IPS DF 6.9 (cell line): ENCODE measurements at regions not wholly inside any gene's neighbourhood (a gene's known extent, or its start where the extent isn't known, plus 50 kb on each side); places are given as distances from the start of the nearest gene placed in this dataset.

Experiments used
- DNase-seq: peaks from one replicate; pipeline ENCODE4 v3.0.0-alpha.2; 2013; ENCODE audit warnings: low read depth, low spot score
- H3K27ac ChIP-seq: one replicate; pipeline ENCODE4 v1.5.1; 2013; ENCODE audit warnings: low read length, control low read depth
- H3K27me3 ChIP-seq: 2 replicates; pipeline ENCODE4 v1.6.1; 2013; ENCODE audit warnings: mild to moderate bottlenecking, low read length; ENCODE audit not compliant: control insufficient read depth, insufficient read depth
- H3K36me3 ChIP-seq: 2 replicates; pipeline ENCODE4 v1.6.1; 2013; ENCODE audit warnings: low read length; ENCODE audit not compliant: control insufficient read depth, insufficient read depth
- H3K4me1 ChIP-seq: 2 replicates; pipeline ENCODE4 v1.6.1; 2013; ENCODE audit warnings: low read length; ENCODE audit not compliant: control insufficient read depth, insufficient read depth
- H3K4me3 ChIP-seq: 2 replicates; pipeline ENCODE4 v1.5.1; 2013; ENCODE audit warnings: mild to moderate bottlenecking, low read length
- H3K9me3 ChIP-seq: 2 replicates; pipeline ENCODE4 v1.6.1; 2013; ENCODE audit warnings: low read length, inconsistent platforms; ENCODE audit not compliant: control insufficient read depth, insufficient read depth
- WGBS: extraction: QIAGEN DNeasy Blood & Tissue Kit; methylation state at CpG from one replicate; pipeline ENCODE4 v1.1.7; 2013; ENCODE audit warnings: mixed read lengths, missing lambda C conversion rate; ENCODE audit not compliant: insufficient read length, insufficient coverage; 5-methylcytosine and 5-hydroxymethylcytosine counted together

- no peak overlapping the region for H3K4me3 ChIP-seq
- no peaks in the 10 kb centered on the region for H3K36me3 ChIP-seq
- no peak for DNase-seq
- WGBS: no CpG with 5 or more reads among the region's 4 CpGs
- no peaks in the 10 kb centered on the region for H3K27me3 ChIP-seq
- no peaks in the 10 kb centered on the region for H3K9me3 ChIP-seq
- no peaks in the 10 kb centered on the region for H3K4me1 ChIP-seq
- no peak overlapping the region for H3K27ac ChIP-seq
Observed at GRCh38 chr6:50451826-50452400, 261.4 kb upstream of the TFAP2D start.

GRCh38 chr6:50455029-50455428 lies 258.3 kb upstream of the TFAP2D start:
- Histone ChIP-seq H3K36me3 (no peaks in the 10 kb centered on the region), H3K27me3 (no peaks in the 10 kb centered on the region), H3K4me3 (no peak overlapping the region), H3K4me1 (no peaks in the 10 kb centered on the region), H3K27ac (no peak overlapping the region), H3K9me3 (no peaks in the 10 kb centered on the region)
- no peak for DNase-seq
- WGBS: no CpG with 5 or more reads among the region's 7 CpGs

- Histone ChIP-seq H3K27me3 (no peaks in the 10 kb centered on the region), H3K4me3 (no peak overlapping the region), H3K9me3 (no peaks in the 10 kb centered on the region), H3K27ac (no peak overlapping the region), H3K36me3 (no peaks in the 10 kb centered on the region), H3K4me1 (no peaks in the 10 kb centered on the region)
- WGBS: no CpG with 5 or more reads among the region's 2 CpGs
- no peak for DNase-seq
Observed at GRCh38 chr6:50457351-50457750, 256.0 kb upstream of the TFAP2D start.

- Histone ChIP-seq H3K36me3 (no peaks in the 10 kb centered on the region), H3K4me3 (no peak overlapping the region), H3K9me3 (no peaks in the 10 kb centered on the region), H3K27ac (no peak overlapping the region), H3K27me3 (no peaks in the 10 kb centered on the region), H3K4me1 (no peaks in the 10 kb centered on the region)
- DNase-seq: no peak
- no CpG with 5 or more reads among the region's 2 CpGs for WGBS
Observed at GRCh38 chr6:50461696-50462095, 251.6 kb upstream of the TFAP2D start.

GRCh38 chr6:50463931-50464330 lies 249.4 kb upstream of the TFAP2D start:
- DNase-seq: no peak
- no CpG with 5 or more reads among the region's 4 CpGs for WGBS
- H3K27me3 ChIP-seq: no peaks in the 10 kb centered on the region
- H3K9me3 ChIP-seq: no peaks in the 10 kb centered on the region
- no peaks in the 10 kb centered on the region for H3K4me1 ChIP-seq
- H3K4me3 ChIP-seq: no peak overlapping the region
- no peak overlapping the region for H3K27ac ChIP-seq
- no peaks in the 10 kb centered on the region for H3K36me3 ChIP-seq

GRCh38 chr6:50467931-50468330 lies 245.4 kb upstream of the TFAP2D start:
- H3K27ac ChIP-seq: no peak overlapping the region
- WGBS: no CpG with 5 or more reads among the region's 4 CpGs
- no peak overlapping the region for H3K4me3 ChIP-seq

GRCh38 chr6:50471041-50471440 lies 242.3 kb upstream of the TFAP2D start:
- Histone ChIP-seq H3K27ac (no peak overlapping the region), H3K4me3 (no peak overlapping the region)
- no CpG with 5 or more reads among the region's 8 CpGs for WGBS

More at GRCh38 chr6:50467931-50468330, 245.4 kb upstream of the TFAP2D start:
- H3K36me3 ChIP-seq: no peaks in the 10 kb centered on the region
- DNase-seq: no peak
- H3K4me1 ChIP-seq: no peaks in the 10 kb centered on the region
- H3K27me3 ChIP-seq: no peaks in the 10 kb centered on the region
- no peaks in the 10 kb centered on the region for H3K9me3 ChIP-seq

GRCh38 chr6:50510361-50510760 lies 203.0 kb upstream of the TFAP2D start:
- DNase-seq: no peak
- no peaks in the 10 kb centered on the region for H3K4me1 ChIP-seq
- H3K27ac ChIP-seq: no peak overlapping the region
- H3K9me3 ChIP-seq: no peaks in the 10 kb centered on the region
- H3K27me3 ChIP-seq: no peaks in the 10 kb centered on the region
- no peak overlapping the region for H3K4me3 ChIP-seq
- H3K36me3 ChIP-seq: no peaks in the 10 kb centered on the region

More at GRCh38 chr6:50471041-50471440, 242.3 kb upstream of the TFAP2D start:
- DNase-seq: no peak
- H3K4me1 ChIP-seq: no peaks in the 10 kb centered on the region
- H3K36me3 ChIP-seq: no peaks in the 10 kb centered on the region
- no peaks in the 10 kb centered on the region for H3K9me3 ChIP-seq
- no peaks in the 10 kb centered on the region for H3K27me3 ChIP-seq

- no peaks in the 10 kb centered on the region for H3K4me1 ChIP-seq
- no CpG with 5 or more reads among the region's 3 CpGs for WGBS
Observed at GRCh38 chr6:50520326-50521266, 192.7 kb upstream of the TFAP2D start.

GRCh38 chr6:50524341-50524740 lies 189.0 kb upstream of the TFAP2D start:
- Histone ChIP-seq H3K27ac (no peak overlapping the region), H3K4me1 (no peaks in the 10 kb centered on the region), H3K4me3 (no peak overlapping the region), H3K27me3 (no peaks in the 10 kb centered on the region), H3K9me3 (no peaks in the 10 kb centered on the region), H3K36me3 (no peaks in the 10 kb centered on the region)
- DNase-seq: no peak

More at GRCh38 chr6:50520326-50521266, 192.7 kb upstream of the TFAP2D start:
- Histone ChIP-seq H3K36me3 (no peaks in the 10 kb centered on the region), H3K27ac (no peak overlapping the region), H3K27me3 (no peaks in the 10 kb centered on the region), H3K4me3 (no peak overlapping the region), H3K9me3 (no peaks in the 10 kb centered on the region)
- DNase-seq: no peak
